NCI-H1694 (cell line): ENCODE measurements at regions not wholly inside any gene's neighbourhood (a gene's known extent, or its start where the extent isn't known, plus 50 kb on each side); places are given as distances from the start of the nearest gene placed in this dataset.

Experiments
- DNase-seq: peaks from one replicate; lab custom pipeline; 2025; lab: John Stamatoyannopoulos, UW

- DNase-seq = no peak
Measured at GRCh38 chr2:2926009-2926857, 451.4 kb downstream of the EIPR1 start.

GRCh38 chr2:2922156-2922555, 455.5 kb downstream of the EIPR1 start:
- DNase-seq = no peak

GRCh38 chr2:2921011-2921720, 456.5 kb downstream of the EIPR1 start:
- no peak for DNase-seq

GRCh38 chr2:2919574-2920365, 457.8 kb downstream of the EIPR1 start:
- peak; percentile 15 for DNase-seq

- DNase-seq = no peak
Measured at GRCh38 chr2:2919026-2919425, 458.6 kb downstream of the EIPR1 start.

- no peak for DNase-seq
Measured at GRCh38 chr2:2916621-2917020, 461.0 kb downstream of the EIPR1 start.

GRCh38 chr2:2914252-2914651, 463.4 kb downstream of the EIPR1 start:
- no peak for DNase-seq

- DNase-seq = no peak
Measured at GRCh38 chr2:2913601-2914120, 464.0 kb downstream of the EIPR1 start.

- no peak for DNase-seq
Measured at GRCh38 chr2:2912731-2913130, 464.9 kb downstream of the EIPR1 start.

GRCh38 chr2:2912293-2912692, 465.3 kb downstream of the EIPR1 start:
- DNase-seq = no peak

- DNase-seq = no peak
Measured at GRCh38 chr2:2910259-2910658, 467.4 kb downstream of the EIPR1 start.

GRCh38 chr2:2909086-2910035, 468.3 kb downstream of the EIPR1 start:
- no peak for DNase-seq

GRCh38 chr2:2906091-2906490, 471.5 kb downstream of the EIPR1 start:
- no peak for DNase-seq

GRCh38 chr2:2904721-2905350, 472.8 kb downstream of the EIPR1 start:
- no peak for DNase-seq

- DNase-seq = no peak
Measured at GRCh38 chr2:2902547-2903281, 474.9 kb downstream of the EIPR1 start.

GRCh38 chr2:2901384-2902345, 476.0 kb downstream of the EIPR1 start:
- DNase-seq = no peak

- no peak for DNase-seq
Measured at GRCh38 chr2:2899826-2900225, 477.8 kb downstream of the EIPR1 start.

- DNase-seq = no peak
Measured at GRCh38 chr2:2898744-2899143, 478.9 kb downstream of the EIPR1 start.

- no peak for DNase-seq
Measured at GRCh38 chr2:2896643-2897042, 481.0 kb downstream of the EIPR1 start.
